GM12891 (cell line): ENCODE measurements at regions not wholly inside any gene's neighbourhood (a gene's known extent, or its start where the extent isn't known, plus 50 kb on each side); places are given as distances from the start of the nearest gene placed in this dataset.

Experiments
- PAX5 ChIP-seq: IDR thresholded peaks from 2 replicates; pipeline ENCODE4 v1.6.1; 2011; ENCODE audit warnings: low read length, moderate library complexity, mild to moderate bottlenecking; ENCODE audit not compliant: insufficient read depth, severe bottlenecking
- POLR2A ChIP-seq: IDR thresholded peaks from 2 replicates; pipeline ENCODE4 v1.6.1; 2011; ENCODE audit warnings: low read depth, low read length, control low read depth
- POLR2AphosphoS5 ChIP-seq: IDR thresholded peaks from 2 replicates; pipeline ENCODE4 v1.6.1; 2011; ENCODE audit warnings: low read depth, low read length, control low read depth
- SPI1 ChIP-seq: IDR thresholded peaks from 2 replicates; pipeline ENCODE4 v1.6.1; 2011; ENCODE audit warnings: low read depth, low read length, control low read depth
- TAF1 ChIP-seq: IDR thresholded peaks from 2 replicates; pipeline ENCODE4 v1.6.1; 2011; ENCODE audit warnings: low read depth, low read length, control low read depth

- TF ChIP-seq TAF1 (no peak), POLR2A (no peak), SPI1 (no peak), POLR2AphosphoS5 (no peak), PAX5 (no peak)
These were observed 187.2 kb downstream of the REEP3 start for GRCh38 chr10:63708421-63708820.
